Kidney (tissue), 13 donors: ENCODE measurements at regions not wholly inside any gene's neighbourhood (a gene's known extent, or its start where the extent isn't known, plus 50 kb on each side); places are given as distances from the start of the nearest gene placed in this dataset.
A peak's percentile ranks its signal among the peaks of the same experiment; 100 is the strongest.

ENCODE experiments used
- DNase-seq, 5 donors: peaks; one replicate each; pipeline ENCODE4 v3.0.0-alpha.2; 2013 to 2020
- FAIRE-seq: peaks from 2 replicates; lab custom pipeline; 2012; peaks lifted over from hg19 to GRCh38; lab: Jason Lieb, UNC
- H3K27ac ChIP-seq, 2 donors: one replicate each; pipeline ENCODE4 v1.7.0; 2013; ENCODE audit warnings: low read depth in 2 of 2, low read length in 2 of 2, inconsistent platforms in 1 of 2
- H3K27me3 ChIP-seq: one replicate; pipeline ENCODE4 v1.7.1; 2013; ENCODE audit warnings: low read length, inconsistent platforms; ENCODE audit not compliant: control insufficient read depth, insufficient read depth
- H3K36me3 ChIP-seq, 3 donors: one replicate each; pipeline versions ENCODE4 v1.7.0 to v1.7.1; 2013; ENCODE audit warnings: low read length in 3 of 3, control low read depth in 1 of 3, inconsistent platforms in 1 of 3; ENCODE audit not compliant: insufficient read depth in 3 of 3, control insufficient read depth in 2 of 3
- H3K4me1 ChIP-seq, 3 donors: one replicate each; pipeline versions ENCODE4 v1.7.0 to v1.7.1; 2013; ENCODE audit warnings: low read length in 3 of 3, inconsistent platforms in 1 of 3, low read depth in 1 of 3; ENCODE audit not compliant: control insufficient read depth in 2 of 3, insufficient read depth in 2 of 3
- H3K4me3 ChIP-seq, 3 donors: one replicate each; pipeline versions ENCODE4 v1.7.0 to v1.8.1; 2013; ENCODE audit warnings: low read length in 3 of 3, control low read depth in 1 of 3, inconsistent platforms in 1 of 3
- H3K9ac ChIP-seq, 3 donors: one replicate each; pipeline versions ENCODE4 v1.7.0 to v1.7.1; 2013; ENCODE audit warnings: low read length in 3 of 3, control low read depth in 1 of 3, inconsistent platforms in 1 of 3
- H3K9me3 ChIP-seq, 3 donors: one replicate each; pipeline versions ENCODE4 v1.7.0 to v1.7.1; 2013; ENCODE audit warnings: low read length in 3 of 3, control low read depth in 1 of 3, inconsistent platforms in 1 of 3; ENCODE audit not compliant: control insufficient read depth in 2 of 3, insufficient read depth in 1 of 3
- intact Hi-C: fragments of 100-400 bp; cut with DNase I; formaldehyde crosslinking; loops from one replicate; pipeline ENCODE4 v1.11.1; 2022
- TF ChIP-seq, protein P1 (sequence below): IDR thresholded peaks from 3 replicates; pipeline ENCODE4 v1.5.1; 2012; ENCODE audit warnings: mild to moderate bottlenecking, moderate library complexity, borderline replicate concordance; ENCODE audit not compliant: insufficient read depth; ENCODE audit errors: extremely low read depth
- donor health status: control.
- donor health status: control.
- donor health status: control.
- donor health status: control.
- donor health status: control.
- donor health status: DM: yes; HTN: yes; CAD: no.
- donor health status: Normal renal cell carcinoma (clear cell type).

- no peaks in the 10 kb centered on the region for H3K27me3 ChIP-seq
- no peak overlapping the region for H3K9ac ChIP-seq
- intact Hi-C loops = no loop called here
- no peaks in the 10 kb centered on the region for H3K36me3 ChIP-seq
- DNase-seq = no peak
- H3K4me3 ChIP-seq = no peak overlapping the region
- no peaks in the 10 kb centered on the region for H3K9me3 ChIP-seq
- no peaks in the 10 kb centered on the region for H3K4me1 ChIP-seq
- no peak for FAIRE-seq
- TF ChIP-seq, protein P1, sequence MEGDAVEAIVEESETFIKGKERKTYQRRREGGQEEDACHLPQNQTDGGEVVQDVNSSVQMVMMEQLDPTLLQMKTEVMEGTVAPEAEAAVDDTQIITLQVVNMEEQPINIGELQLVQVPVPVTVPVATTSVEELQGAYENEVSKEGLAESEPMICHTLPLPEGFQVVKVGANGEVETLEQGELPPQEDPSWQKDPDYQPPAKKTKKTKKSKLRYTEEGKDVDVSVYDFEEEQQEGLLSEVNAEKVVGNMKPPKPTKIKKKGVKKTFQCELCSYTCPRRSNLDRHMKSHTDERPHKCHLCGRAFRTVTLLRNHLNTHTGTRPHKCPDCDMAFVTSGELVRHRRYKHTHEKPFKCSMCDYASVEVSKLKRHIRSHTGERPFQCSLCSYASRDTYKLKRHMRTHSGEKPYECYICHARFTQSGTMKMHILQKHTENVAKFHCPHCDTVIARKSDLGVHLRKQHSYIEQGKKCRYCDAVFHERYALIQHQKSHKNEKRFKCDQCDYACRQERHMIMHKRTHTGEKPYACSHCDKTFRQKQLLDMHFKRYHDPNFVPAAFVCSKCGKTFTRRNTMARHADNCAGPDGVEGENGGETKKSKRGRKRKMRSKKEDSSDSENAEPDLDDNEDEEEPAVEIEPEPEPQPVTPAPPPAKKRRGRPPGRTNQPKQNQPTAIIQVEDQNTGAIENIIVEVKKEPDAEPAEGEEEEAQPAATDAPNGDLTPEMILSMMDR = no peak
- no peak overlapping the region for H3K27ac ChIP-seq
Observed at GRCh38 chrX:39320165-39320564, 518.9 kb downstream of the MID1IP1 start.

DNA sequence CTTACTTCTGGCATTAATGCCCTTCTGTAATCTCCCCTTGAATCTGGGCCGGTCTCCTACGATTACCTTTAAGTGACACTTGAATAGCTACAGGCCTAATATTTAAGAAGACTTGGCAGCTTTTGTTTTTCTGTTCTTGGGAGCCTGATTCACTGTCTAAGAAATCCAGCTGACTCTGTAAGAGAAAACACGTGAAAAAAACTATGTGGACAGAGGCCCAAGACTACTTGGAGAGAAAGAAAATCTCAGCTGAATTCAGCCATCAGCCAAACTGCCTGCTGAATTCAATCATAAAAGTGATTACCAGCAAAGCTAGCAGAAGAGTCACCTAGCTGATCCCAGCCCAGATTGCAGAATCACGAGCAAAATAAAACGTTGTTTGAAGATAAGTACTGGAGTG is 521.2 kb downstream of the MID1IP1 start:
- no peak overlapping the region for H3K9ac ChIP-seq
- intact Hi-C loops = no loop called here
- no peak overlapping the region for H3K27ac ChIP-seq
- no peaks in the 10 kb centered on the region for H3K4me1 ChIP-seq
- TF ChIP-seq, protein P1 = no peak
- no peak overlapping the region for H3K4me3 ChIP-seq
- no peaks in the 10 kb centered on the region for H3K36me3 ChIP-seq
- no peaks in the 10 kb centered on the region for H3K27me3 ChIP-seq
- FAIRE-seq (no peak), DNase-seq (no peak)
- no peaks in the 10 kb centered on the region for H3K9me3 ChIP-seq

DNA sequence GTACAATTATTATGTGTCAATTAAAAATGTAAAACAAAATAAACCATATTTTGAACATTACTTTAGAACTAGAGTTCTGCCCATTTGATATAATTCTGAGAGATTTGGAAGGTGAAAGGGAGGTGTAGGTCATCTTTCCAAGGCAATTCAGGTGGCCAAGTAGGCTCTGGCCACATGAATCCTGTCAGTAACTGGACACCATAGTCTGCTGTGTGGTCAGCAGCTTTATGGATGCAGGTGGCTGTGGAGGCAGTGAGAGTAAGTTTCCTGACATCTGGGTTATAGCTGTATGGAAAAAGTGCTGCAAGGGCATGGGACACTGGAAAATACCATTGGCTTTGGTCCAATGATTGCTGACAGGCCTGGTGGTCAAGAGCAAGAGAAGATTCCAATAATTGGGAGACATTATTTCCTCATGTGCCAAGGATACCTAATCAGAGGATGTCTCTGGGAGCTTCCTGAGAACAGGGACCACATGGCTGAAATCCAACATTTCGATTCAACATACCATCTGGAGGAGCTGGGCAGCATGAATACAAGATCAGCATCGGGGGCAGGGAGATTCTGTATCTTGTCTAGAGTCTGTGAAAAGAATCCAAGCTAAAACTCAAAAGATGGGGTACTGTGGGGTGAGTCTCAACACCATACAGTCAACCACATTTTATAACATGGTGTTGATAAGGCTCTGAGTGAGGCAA is 523.1 kb downstream of the MID1IP1 start:
- DNase-seq (peak in 2 of 5 donors; percentile 8 to 22), FAIRE-seq (no peak)
- Histone ChIP-seq H3K9me3 (no peaks in the 10 kb centered on the region), H3K4me1 (no peaks in the 10 kb centered on the region), H3K27ac (no peak overlapping the region), H3K27me3 (peaks cover 2% of the 10 kb centered on the region), H3K36me3 (no peaks in the 10 kb centered on the region), H3K9ac (no peak overlapping the region), H3K4me3 (no peak overlapping the region)
- TF ChIP-seq, protein P1 = no peak
- intact Hi-C loops = no loop called here

- H3K36me3 ChIP-seq = no peaks in the 10 kb centered on the region
- no peak for FAIRE-seq
- no peak overlapping the region for H3K9ac ChIP-seq
- H3K9me3 ChIP-seq = no peaks in the 10 kb centered on the region
- intact Hi-C loops = no loop called here
- no peak overlapping the region for H3K27ac ChIP-seq
- no peaks in the 10 kb centered on the region for H3K4me1 ChIP-seq
- TF ChIP-seq, protein P1 = no peak
- H3K27me3 ChIP-seq = peaks cover 2% of the 10 kb centered on the region
- H3K4me3 ChIP-seq = no peak overlapping the region
- no peak for DNase-seq
Observed at GRCh38 chrX:39327255-39327654, 526.0 kb downstream of the MID1IP1 start.
